ENCODE measurements at regions not wholly inside any gene's neighbourhood (a gene's known extent, or its start where the extent isn't known, plus 50 kb on each side); places are given as distances from the start of the nearest gene placed in this dataset.
A peak's percentile ranks its signal among the peaks of the same experiment; 100 is the strongest.

DNA sequence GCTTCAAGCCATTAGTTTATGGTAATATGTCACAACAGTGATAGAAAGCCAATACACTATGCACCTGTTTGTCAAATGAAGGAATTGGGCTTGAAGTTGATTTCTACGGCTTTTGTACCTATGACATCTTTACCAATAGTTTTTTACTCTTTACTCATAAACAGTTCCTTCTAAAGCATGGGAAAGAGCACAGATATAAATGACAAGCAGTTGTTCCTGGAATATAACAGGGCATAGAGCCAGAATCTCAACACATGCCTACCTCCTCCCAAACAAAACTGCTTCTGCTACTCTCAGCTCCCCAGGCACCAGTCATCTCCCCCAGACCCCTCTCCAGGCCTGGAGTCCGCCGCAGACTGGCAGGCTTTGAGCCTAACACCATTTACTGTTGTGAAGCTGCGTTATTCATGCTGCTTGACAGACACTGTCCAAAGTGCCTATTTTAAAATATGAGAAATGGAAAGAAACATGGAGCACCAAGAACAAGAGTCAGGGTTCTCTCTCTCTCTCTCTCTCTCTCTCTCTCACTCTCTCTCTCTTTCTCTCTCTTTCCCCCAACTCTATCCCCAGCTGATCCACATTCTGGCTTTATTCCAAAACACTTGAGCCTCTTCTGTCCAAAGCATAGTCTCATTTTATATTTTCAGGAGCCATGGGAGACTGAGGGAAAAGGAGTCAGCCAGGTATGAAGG is 111.6 kb downstream of the ADRB2 start (continued):
- TF ChIP-seq SMC3 (IDR thresholded peaks at IDR 0.05) (no peak), JUNB (IDR thresholded peaks at IDR 0.05) (no peak), ZC3H11A (IDR thresholded peaks at IDR 0.05) (no peak), HDAC2 (IDR thresholded peaks at IDR 0.05) (no peak)
- TF ChIP-seq, protein P1, sequence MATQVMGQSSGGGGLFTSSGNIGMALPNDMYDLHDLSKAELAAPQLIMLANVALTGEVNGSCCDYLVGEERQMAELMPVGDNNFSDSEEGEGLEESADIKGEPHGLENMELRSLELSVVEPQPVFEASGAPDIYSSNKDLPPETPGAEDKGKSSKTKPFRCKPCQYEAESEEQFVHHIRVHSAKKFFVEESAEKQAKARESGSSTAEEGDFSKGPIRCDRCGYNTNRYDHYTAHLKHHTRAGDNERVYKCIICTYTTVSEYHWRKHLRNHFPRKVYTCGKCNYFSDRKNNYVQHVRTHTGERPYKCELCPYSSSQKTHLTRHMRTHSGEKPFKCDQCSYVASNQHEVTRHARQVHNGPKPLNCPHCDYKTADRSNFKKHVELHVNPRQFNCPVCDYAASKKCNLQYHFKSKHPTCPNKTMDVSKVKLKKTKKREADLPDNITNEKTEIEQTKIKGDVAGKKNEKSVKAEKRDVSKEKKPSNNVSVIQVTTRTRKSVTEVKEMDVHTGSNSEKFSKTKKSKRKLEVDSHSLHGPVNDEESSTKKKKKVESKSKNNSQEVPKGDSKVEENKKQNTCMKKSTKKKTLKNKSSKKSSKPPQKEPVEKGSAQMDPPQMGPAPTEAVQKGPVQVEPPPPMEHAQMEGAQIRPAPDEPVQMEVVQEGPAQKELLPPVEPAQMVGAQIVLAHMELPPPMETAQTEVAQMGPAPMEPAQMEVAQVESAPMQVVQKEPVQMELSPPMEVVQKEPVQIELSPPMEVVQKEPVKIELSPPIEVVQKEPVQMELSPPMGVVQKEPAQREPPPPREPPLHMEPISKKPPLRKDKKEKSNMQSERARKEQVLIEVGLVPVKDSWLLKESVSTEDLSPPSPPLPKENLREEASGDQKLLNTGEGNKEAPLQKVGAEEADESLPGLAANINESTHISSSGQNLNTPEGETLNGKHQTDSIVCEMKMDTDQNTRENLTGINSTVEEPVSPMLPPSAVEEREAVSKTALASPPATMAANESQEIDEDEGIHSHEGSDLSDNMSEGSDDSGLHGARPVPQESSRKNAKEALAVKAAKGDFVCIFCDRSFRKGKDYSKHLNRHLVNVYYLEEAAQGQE (IDR thresholded peaks at IDR 0.05) = no peak

DNA sequence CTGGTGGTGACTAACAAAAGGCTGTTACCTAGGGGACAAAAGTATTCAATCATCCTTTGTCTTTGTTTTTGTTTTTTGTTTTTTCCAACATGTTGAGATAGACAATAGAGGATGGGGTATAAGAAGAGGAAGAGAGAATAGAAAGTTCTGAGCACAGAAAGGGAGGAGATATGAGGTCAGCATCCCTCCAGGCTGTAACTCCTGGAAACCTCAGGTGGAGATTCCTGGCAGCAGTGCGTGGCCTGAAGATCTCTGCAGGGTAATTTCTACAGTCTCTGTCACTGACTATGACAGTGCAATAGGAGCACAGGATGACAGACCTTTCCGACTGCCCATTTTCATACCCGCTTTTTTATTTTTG is 112.1 kb downstream of the ADRB2 start:
- TF ChIP-seq RAD21 (conservative IDR thresholded peaks at IDR 0.05 in 1 of 2, IDR thresholded peaks at IDR 0.05 in 1 of 2) = no peak
- TF ChIP-seq RFX5 (IDR thresholded peaks at IDR 0.05) = no peak

DNA sequence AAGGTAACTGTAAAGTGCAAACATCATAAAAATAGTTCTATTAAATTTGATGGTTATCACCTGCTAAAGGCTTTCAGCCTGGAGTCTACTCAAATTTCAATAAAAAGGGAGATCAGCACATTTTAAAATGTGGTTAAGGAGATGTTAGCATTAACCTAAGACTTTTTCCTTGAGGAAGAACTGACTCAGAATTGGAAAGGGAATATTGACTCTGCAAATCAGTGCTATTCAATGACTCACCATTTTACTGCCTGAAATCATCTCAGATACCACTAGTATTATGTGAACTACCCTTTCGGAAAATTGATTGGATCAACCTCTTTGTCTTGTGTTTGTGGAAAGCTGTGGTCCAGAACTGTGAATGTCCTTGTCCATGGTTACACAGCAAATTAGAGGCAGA is 113.3 kb downstream of the ADRB2 start:
- Histone ChIP-seq H3K4me1 (no peaks in the 10 kb centered on the region), H3K9me3 (no peaks in the 10 kb centered on the region; the same call in 2 of the 3 replicates), H3K27ac (no peak overlapping the region), H3K4me2 (no peak overlapping the region), H3K4me3 (no peak overlapping the region)
- WGBS (ENCODE audit: missing lambda C conversion rate) = 66% methylated on average over 1 of the region's 1 CpG
- DNase-seq (ENCODE audit: low read depth in 1 of 2, low spot score in 1 of 2) (peak; percentile 10 to 19), ATAC-seq (peak; percentile 34 to 46; a peak in 2 of 6 replicates), FAIRE-seq (no peak)
- TF ChIP-seq NFE2L2 (conservative IDR thresholded peaks at IDR 0.05; ENCODE audit: low read length) (no peak), MAFK (IDR thresholded peaks at IDR 0.05; ENCODE audit: partially characterized antibody) (peak; percentile 33), FOSL2 (IDR thresholded peaks at IDR 0.05) (no peak), FOSL2 (CRISPR knock-in tag; IDR thresholded peaks at IDR 0.05) (peak; percentile 42; the same call in 1 of the 2 replicates)
- POLR2A ChIA-PET = no interaction called here
- CTCF ChIA-PET = interaction anchor here (0.7 to 2.3 kb wide), 4 partner anchors 18 to 119 kb away, joined by 3 to 9 read pairs (median 3); no protein-coding TSS in a partner anchor

More for the DNA sequence above, 112.1 kb downstream of the ADRB2 start:
- DNase-seq (ENCODE audit: low read depth in 1 of 2, low spot score in 1 of 2) (no peak), ATAC-seq (no peak), FAIRE-seq (no peak)
- WGBS (ENCODE audit: missing lambda C conversion rate) = 76% methylated on average over 3 of the region's 3 CpGs
- Histone ChIP-seq H3K4me1 (no peaks in the 10 kb centered on the region), H3K9me3 (no peaks in the 10 kb centered on the region; the same call in 2 of the 3 replicates), H3K4me3 (no peak overlapping the region), H3K4me2 (no peak overlapping the region), H3K27ac (no peak overlapping the region)
- CTCF ChIA-PET = no interaction called here
- POLR2A ChIA-PET = no interaction called here

DNA sequence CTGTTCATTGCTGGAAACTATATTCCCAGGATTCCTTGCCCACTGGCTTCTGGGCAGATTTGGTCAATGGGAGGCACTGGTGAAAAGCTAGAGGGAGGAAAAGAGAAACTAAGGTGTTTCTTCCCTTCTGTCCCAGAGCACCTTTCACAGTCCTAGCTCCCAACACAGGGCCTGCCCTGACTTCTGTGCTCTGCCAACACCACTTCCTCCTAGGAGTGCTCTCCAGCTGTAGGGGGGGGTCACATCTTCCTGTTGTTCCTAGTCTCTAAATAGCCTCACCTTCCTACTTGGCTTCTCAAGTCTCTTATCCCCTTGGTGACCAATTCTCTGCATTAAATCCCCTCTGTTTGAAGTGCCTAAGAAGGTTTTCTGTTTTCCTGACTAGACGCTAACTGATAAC is 115.4 kb downstream of the ADRB2 start:
- ATAC-seq (no peak), FAIRE-seq (no peak), DNase-seq (ENCODE audit: low read depth in 1 of 2, low spot score in 1 of 2) (no peak)
- no peaks in the 10 kb centered on the region for H3K4me1 ChIP-seq
- no peak overlapping the region for H3K4me2 ChIP-seq
- no peaks in the 10 kb centered on the region; the same call in 2 of the 3 replicates for H3K9me3 ChIP-seq
- ChIA-PET CTCF (no interaction called here), POLR2A (no interaction called here)
- TF ChIP-seq KDM5A (IDR thresholded peaks at IDR 0.05) (no peak), CEBPB (IDR thresholded peaks at IDR 0.05) (no peak), POLR2AphosphoS2 (conservative IDR thresholded peaks at IDR 0.05; ENCODE audit: low read length) (no peak), HOXA7 (CRISPR knock-in tag; IDR thresholded peaks at IDR 0.05) (no peak), TFCP2L1 (CRISPR knock-in tag; IDR thresholded peaks at IDR 0.05) (no peak), MYC (IDR thresholded peaks at IDR 0.05; ENCODE audit: borderline replicate concordance, low read length) (no peak), KDM1A (IDR thresholded peaks at IDR 0.05; ENCODE audit: low read depth) (no peak), CBX2 (IDR thresholded peaks at IDR 0.05; ENCODE audit: borderline replicate concordance, low read depth) (no peak), POLR2A (IDR thresholded peaks at IDR 0.05; ENCODE audit: low read length) (no peak), RFX5 (IDR thresholded peaks at IDR 0.05) (no peak), HEYL (CRISPR knock-in tag; IDR thresholded peaks at IDR 0.05) (no peak)
- TF ChIP-seq, protein P2, sequence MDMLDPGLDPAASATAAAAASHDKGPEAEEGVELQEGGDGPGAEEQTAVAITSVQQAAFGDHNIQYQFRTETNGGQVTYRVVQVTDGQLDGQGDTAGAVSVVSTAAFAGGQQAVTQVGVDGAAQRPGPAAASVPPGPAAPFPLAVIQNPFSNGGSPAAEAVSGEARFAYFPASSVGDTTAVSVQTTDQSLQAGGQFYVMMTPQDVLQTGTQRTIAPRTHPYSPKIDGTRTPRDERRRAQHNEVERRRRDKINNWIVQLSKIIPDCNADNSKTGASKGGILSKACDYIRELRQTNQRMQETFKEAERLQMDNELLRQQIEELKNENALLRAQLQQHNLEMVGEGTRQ (IDR thresholded peaks at IDR 0.05) = no peak
- TF ChIP-seq, protein P3, sequence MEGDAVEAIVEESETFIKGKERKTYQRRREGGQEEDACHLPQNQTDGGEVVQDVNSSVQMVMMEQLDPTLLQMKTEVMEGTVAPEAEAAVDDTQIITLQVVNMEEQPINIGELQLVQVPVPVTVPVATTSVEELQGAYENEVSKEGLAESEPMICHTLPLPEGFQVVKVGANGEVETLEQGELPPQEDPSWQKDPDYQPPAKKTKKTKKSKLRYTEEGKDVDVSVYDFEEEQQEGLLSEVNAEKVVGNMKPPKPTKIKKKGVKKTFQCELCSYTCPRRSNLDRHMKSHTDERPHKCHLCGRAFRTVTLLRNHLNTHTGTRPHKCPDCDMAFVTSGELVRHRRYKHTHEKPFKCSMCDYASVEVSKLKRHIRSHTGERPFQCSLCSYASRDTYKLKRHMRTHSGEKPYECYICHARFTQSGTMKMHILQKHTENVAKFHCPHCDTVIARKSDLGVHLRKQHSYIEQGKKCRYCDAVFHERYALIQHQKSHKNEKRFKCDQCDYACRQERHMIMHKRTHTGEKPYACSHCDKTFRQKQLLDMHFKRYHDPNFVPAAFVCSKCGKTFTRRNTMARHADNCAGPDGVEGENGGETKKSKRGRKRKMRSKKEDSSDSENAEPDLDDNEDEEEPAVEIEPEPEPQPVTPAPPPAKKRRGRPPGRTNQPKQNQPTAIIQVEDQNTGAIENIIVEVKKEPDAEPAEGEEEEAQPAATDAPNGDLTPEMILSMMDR (IDR thresholded peaks at IDR 0.05) = no peak
- TF ChIP-seq, protein P4, sequence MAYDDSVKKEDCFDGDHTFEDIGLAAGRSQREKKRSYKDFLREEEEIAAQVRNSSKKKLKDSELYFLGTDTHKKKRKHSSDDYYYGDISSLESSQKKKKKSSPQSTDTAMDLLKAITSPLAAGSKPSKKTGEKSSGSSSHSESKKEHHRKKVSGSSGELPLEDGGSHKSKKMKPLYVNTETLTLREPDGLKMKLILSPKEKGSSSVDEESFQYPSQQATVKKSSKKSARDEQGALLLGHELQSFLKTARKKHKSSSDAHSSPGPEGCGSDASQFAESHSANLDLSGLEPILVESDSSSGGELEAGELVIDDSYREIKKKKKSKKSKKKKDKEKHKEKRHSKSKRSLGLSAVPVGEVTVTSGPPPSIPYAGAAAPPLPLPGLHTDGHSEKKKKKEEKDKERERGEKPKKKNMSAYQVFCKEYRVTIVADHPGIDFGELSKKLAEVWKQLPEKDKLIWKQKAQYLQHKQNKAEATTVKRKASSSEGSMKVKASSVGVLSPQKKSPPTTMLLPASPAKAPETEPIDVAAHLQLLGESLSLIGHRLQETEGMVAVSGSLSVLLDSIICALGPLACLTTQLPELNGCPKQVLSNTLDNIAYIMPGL (CRISPR knock-in tag; IDR thresholded peaks at IDR 0.05; ENCODE audit: borderline replicate concordance) = no peak
- no peak overlapping the region for H3K27ac ChIP-seq
- 70% methylated on average over 1 of the region's 1 CpG for WGBS (ENCODE audit: missing lambda C conversion rate)
- no peak overlapping the region for H3K4me3 ChIP-seq

Data from A549 (cell line).